DND-41 (cell line): ENCODE measurements at regions not wholly inside any gene's neighbourhood (a gene's known extent, or its start where the extent isn't known, plus 50 kb on each side); places are given as distances from the start of the nearest gene placed in this dataset.

Experiments used
- CTCF ChIP-seq: IDR thresholded peaks from 2 replicates; pipeline ENCODE4 v1.5.1; 2012; ENCODE audit warnings: borderline replicate concordance, low read length, moderate library complexity, mild to moderate bottlenecking; ENCODE audit not compliant: poor library complexity, severe bottlenecking; ENCODE audit errors: extremely low read depth
- EZH2 ChIP-seq: IDR thresholded peaks from 3 replicates; pipeline ENCODE4 v1.6.1; 2012; ENCODE audit warnings: borderline replicate concordance, low read depth, mild to moderate bottlenecking, moderate library complexity, low read length, inconsistent platforms; ENCODE audit not compliant: severe bottlenecking

- TF ChIP-seq CTCF (no peak), EZH2 (no peak)
Measured at GRCh38 chr11:111153194-111153593, 92.3 kb upstream of the POU2AF2 start.
